ENCODE measurements at regions not wholly inside any gene's neighbourhood (a gene's known extent, or its start where the extent isn't known, plus 50 kb on each side); places are given as distances from the start of the nearest gene placed in this dataset.
"Not testable (repeated sequence)": the region's sequence is repeated elsewhere in the genome, so short reads cannot be mapped to it uniquely, and the experiment has no call there.

- H3K36me3 Mint-ChIP-seq = no peaks in the 10 kb centered on the region
- H3K27ac Mint-ChIP-seq = no peak overlapping the region
- H3K4me3 Mint-ChIP-seq = no peak overlapping the region
- no peak for DNase-seq (ENCODE audit: low spot score in 2 of 2, unreplicated experiment in 2 of 2)
- H3K4me1 Mint-ChIP-seq = no peaks in the 10 kb centered on the region
- peaks cover 39% of the 10 kb centered on the region for H3K27me3 Mint-ChIP-seq (ENCODE audit: low read depth)
- H3K9me3 Mint-ChIP-seq = no peaks in the 10 kb centered on the region
- TF ChIP-seq CTCF (IDR thresholded peaks at IDR 0.05; ENCODE audit: unreplicated experiment) = no peak
Measured at GRCh38 chr17:33567223-33567622, 274.1 kb upstream of the ASIC2 start.

DNA sequence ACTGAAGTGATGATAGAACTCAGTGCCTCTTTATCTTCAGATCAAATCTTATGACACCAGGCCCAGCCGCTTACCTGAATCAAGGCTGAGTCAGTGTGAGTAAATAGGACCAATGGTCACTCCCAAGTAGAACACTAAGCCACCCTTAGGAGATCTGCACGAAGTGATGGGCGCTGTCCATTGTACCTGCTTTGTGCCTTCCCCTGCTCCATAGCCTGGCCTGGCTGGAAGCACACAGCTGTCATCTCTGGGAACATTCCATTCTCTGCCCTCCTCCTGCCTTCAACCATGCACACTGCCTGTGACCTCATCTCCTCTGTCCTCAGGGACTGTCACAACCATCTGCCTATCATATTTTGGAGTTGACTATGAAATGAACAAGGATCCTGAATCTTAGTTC, 279.5 kb upstream of the ASIC2 start:
- H3K27ac Mint-ChIP-seq = no peak overlapping the region
- H3K36me3 Mint-ChIP-seq = no peaks in the 10 kb centered on the region
- H3K4me3 Mint-ChIP-seq = no peak overlapping the region
- TF ChIP-seq CTCF (IDR thresholded peaks at IDR 0.05; ENCODE audit: unreplicated experiment) = no peak
- H3K9me3 Mint-ChIP-seq = no peaks in the 10 kb centered on the region
- no peak for DNase-seq (ENCODE audit: low spot score in 2 of 2, unreplicated experiment in 2 of 2)
- H3K4me1 Mint-ChIP-seq = no peaks in the 10 kb centered on the region
- H3K27me3 Mint-ChIP-seq (ENCODE audit: low read depth) = peaks cover 23% of the 10 kb centered on the region

GRCh38 chr17:33574942-33575445, 281.9 kb upstream of the ASIC2 start:
- TF ChIP-seq CTCF (IDR thresholded peaks at IDR 0.05; ENCODE audit: unreplicated experiment) = no peak
- H3K4me1 Mint-ChIP-seq = no peaks in the 10 kb centered on the region
- no peak overlapping the region for H3K4me3 Mint-ChIP-seq
- H3K36me3 Mint-ChIP-seq = no peaks in the 10 kb centered on the region
- H3K27me3 Mint-ChIP-seq (ENCODE audit: low read depth) = peaks cover 19% of the 10 kb centered on the region
- no peak for DNase-seq (ENCODE audit: low spot score in 2 of 2, unreplicated experiment in 2 of 2)
- no peak overlapping the region for H3K27ac Mint-ChIP-seq
- H3K9me3 Mint-ChIP-seq = peaks cover 5% of the 10 kb centered on the region

- not testable (repeated sequence) for DNase-seq (ENCODE audit: low spot score in 2 of 2, unreplicated experiment in 2 of 2); H3K36me3 Mint-ChIP-seq; H3K27ac Mint-ChIP-seq; H3K4me3 Mint-ChIP-seq
- Mint-ChIP-seq H3K27me3 (ENCODE audit: low read depth) (peaks cover 19% of the 10 kb centered on the region), H3K9me3 (peaks cover 16% of the 10 kb centered on the region), H3K4me1 (peaks cover 10% of the 10 kb centered on the region)
Measured at GRCh38 chr17:33579740-33580139, 286.6 kb upstream of the ASIC2 start.

- Mint-ChIP-seq H3K36me3 (no peaks in the 10 kb centered on the region), H3K4me1 (peaks cover 10% of the 10 kb centered on the region), H3K27ac (no peak overlapping the region)
Measured at GRCh38 chr17:33580215-33580614, 287.1 kb upstream of the ASIC2 start.

DNA sequence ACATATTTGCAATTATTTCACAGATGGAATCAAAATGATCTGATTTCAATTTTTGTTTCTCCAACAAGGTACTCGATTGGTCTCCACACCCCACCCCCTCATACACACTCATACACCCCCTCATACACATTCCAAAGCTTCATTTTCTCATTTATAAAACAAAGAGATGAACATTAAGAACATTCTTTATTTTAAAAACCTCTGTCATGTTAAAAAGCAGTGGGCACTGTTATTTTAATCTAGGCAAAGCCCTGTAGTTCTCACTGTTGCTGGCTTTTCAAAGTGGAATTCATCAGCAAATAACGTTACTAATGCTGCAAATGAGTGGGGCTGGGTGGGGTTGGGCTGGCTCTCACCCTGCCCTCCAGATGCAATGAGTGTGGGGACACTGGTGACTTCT, 289.6 kb upstream of the ASIC2 start:
- no peak overlapping the region for H3K4me3 Mint-ChIP-seq
- no peak overlapping the region for H3K27ac Mint-ChIP-seq
- H3K36me3 Mint-ChIP-seq = no peaks in the 10 kb centered on the region

More at GRCh38 chr17:33580215-33580614, 287.1 kb upstream of the ASIC2 start:
- DNase-seq (ENCODE audit: low spot score in 2 of 2, unreplicated experiment in 2 of 2) = no peak
- no peak overlapping the region for H3K4me3 Mint-ChIP-seq
- TF ChIP-seq CTCF (IDR thresholded peaks at IDR 0.05; ENCODE audit: unreplicated experiment) = no peak
- H3K9me3 Mint-ChIP-seq = peaks cover 16% of the 10 kb centered on the region
- H3K27me3 Mint-ChIP-seq (ENCODE audit: low read depth) = peaks cover 20% of the 10 kb centered on the region

More for the DNA sequence above, 289.6 kb upstream of the ASIC2 start:
- TF ChIP-seq CTCF (IDR thresholded peaks at IDR 0.05; ENCODE audit: unreplicated experiment) = no peak
- H3K9me3 Mint-ChIP-seq = peaks cover 16% of the 10 kb centered on the region
- DNase-seq (ENCODE audit: low spot score in 2 of 2, unreplicated experiment in 2 of 2) = no peak
- peaks cover 10% of the 10 kb centered on the region for H3K4me1 Mint-ChIP-seq
- H3K27me3 Mint-ChIP-seq (ENCODE audit: low read depth) = peaks cover 17% of the 10 kb centered on the region

Data from mesothelial cell of epicardium (in vitro differentiated cells).